Spleen (tissue), 7 donors: ENCODE measurements at regions not wholly inside any gene's neighbourhood (a gene's known extent, or its start where the extent isn't known, plus 50 kb on each side); places are given as distances from the start of the nearest gene placed in this dataset.

ENCODE experiments used
- POLR2A ChIP-seq, 3 donors: fragments of 450-650 bp; IDR thresholded peaks; one replicate each; pipeline ENCODE4 v1.5.1; 2017; ENCODE audit warnings: antibody characterized with exemption in 3 of 3, mild to moderate bottlenecking in 1 of 3
- TF ChIP-seq, protein P1 (sequence below), 11 experiments: fragments of 200-600 bp in 7 of 11; fragments of 450-650 bp in 4 of 11; sonication (generic) in 4 of 11; IDR thresholded peaks in 8 of 11; conservative IDR thresholded peaks in 3 of 11; 1 replicate in 7 of 11; 2 replicates in 4 of 11; pipeline versions ENCODE4 v1.4.0 to v1.8.0; 2016 to 2021; ENCODE audit warnings: antibody characterized with exemption in 11 of 11, inconsistent platforms in 4 of 11, mild to moderate bottlenecking in 1 of 11
- donor health status: DM: no; HTN: no; CAD: no; lungs with moderate emphysema.
- donor health status: DM: no; HTN: no; CAD: no.
- donor health status: DM: no; HTN: no; CAD: no.

- TF ChIP-seq, protein P1, sequence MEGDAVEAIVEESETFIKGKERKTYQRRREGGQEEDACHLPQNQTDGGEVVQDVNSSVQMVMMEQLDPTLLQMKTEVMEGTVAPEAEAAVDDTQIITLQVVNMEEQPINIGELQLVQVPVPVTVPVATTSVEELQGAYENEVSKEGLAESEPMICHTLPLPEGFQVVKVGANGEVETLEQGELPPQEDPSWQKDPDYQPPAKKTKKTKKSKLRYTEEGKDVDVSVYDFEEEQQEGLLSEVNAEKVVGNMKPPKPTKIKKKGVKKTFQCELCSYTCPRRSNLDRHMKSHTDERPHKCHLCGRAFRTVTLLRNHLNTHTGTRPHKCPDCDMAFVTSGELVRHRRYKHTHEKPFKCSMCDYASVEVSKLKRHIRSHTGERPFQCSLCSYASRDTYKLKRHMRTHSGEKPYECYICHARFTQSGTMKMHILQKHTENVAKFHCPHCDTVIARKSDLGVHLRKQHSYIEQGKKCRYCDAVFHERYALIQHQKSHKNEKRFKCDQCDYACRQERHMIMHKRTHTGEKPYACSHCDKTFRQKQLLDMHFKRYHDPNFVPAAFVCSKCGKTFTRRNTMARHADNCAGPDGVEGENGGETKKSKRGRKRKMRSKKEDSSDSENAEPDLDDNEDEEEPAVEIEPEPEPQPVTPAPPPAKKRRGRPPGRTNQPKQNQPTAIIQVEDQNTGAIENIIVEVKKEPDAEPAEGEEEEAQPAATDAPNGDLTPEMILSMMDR (IDR thresholded peaks at IDR 0.05 in 8 of 11, conservative IDR thresholded peaks at IDR 0.05 in 3 of 11): no peak
- TF ChIP-seq POLR2A (IDR thresholded peaks at IDR 0.05): no peak
Measured at GRCh38 chr6:81534934-81535465, 217.5 kb downstream of the TENT5A start.
